GM18909 (cell line): ENCODE measurements at regions not wholly inside any gene's neighbourhood (a gene's known extent, or its start where the extent isn't known, plus 50 kb on each side); places are given as distances from the start of the nearest gene placed in this dataset.
"Not testable (repeated sequence)": the region's sequence is repeated elsewhere in the genome, so short reads cannot be mapped to it uniquely, and the experiment has no call there.

ENCODE experiments used
- ATAC-seq: cut with Tn5 transposase; IDR thresholded peaks from one replicate; pipeline ENCODE4 v1.9.1; 2021; ENCODE audit warnings: mild to moderate bottlenecking; ENCODE audit not compliant: unreplicated experiment, poor library complexity

GRCh38 chr4:160701671-160702070, 1462.1 kb downstream of the FSTL5 start:
- ATAC-seq: no peak

- ATAC-seq: no peak
Observed at GRCh38 chr4:160709026-160709425, 1454.8 kb downstream of the FSTL5 start.

- ATAC-seq: no peak
Observed at GRCh38 chr4:160709546-160709945, 1454.3 kb downstream of the FSTL5 start.

- no peak for ATAC-seq
Observed at GRCh38 chr4:160716551-160716950, 1447.2 kb downstream of the FSTL5 start.

- ATAC-seq: no peak
Observed at GRCh38 chr4:160717848-160718247, 1446.0 kb downstream of the FSTL5 start.

GRCh38 chr4:160724063-160724462, 1439.7 kb downstream of the FSTL5 start:
- no peak for ATAC-seq

GRCh38 chr4:160745126-160745525, 1418.7 kb downstream of the FSTL5 start:
- ATAC-seq: no peak

- not testable (repeated sequence) for ATAC-seq
Observed at GRCh38 chr4:160746585-160746984, 1417.2 kb downstream of the FSTL5 start.

- ATAC-seq: no peak
Observed at GRCh38 chr4:160772668-160773067, 1391.1 kb downstream of the FSTL5 start.

- ATAC-seq: no peak
Observed at GRCh38 chr4:160795216-160795615, 1368.6 kb downstream of the FSTL5 start.

GRCh38 chr4:160808174-160808573, 1355.6 kb downstream of the FSTL5 start:
- no peak for ATAC-seq

- ATAC-seq: no peak
Observed at GRCh38 chr4:160809576-160809975, 1354.2 kb downstream of the FSTL5 start.

- ATAC-seq: no peak
Observed at GRCh38 chr4:160810424-160810823, 1353.4 kb downstream of the FSTL5 start.

GRCh38 chr4:160810941-160811340, 1352.9 kb downstream of the FSTL5 start:
- ATAC-seq: no peak

GRCh38 chr4:160811956-160812355, 1351.8 kb downstream of the FSTL5 start:
- ATAC-seq: no peak

GRCh38 chr4:160814726-160815125, 1349.1 kb downstream of the FSTL5 start:
- ATAC-seq: no peak

- ATAC-seq: no peak
Observed at GRCh38 chr4:160818571-160818970, 1345.2 kb downstream of the FSTL5 start.

- ATAC-seq: no peak
Observed at GRCh38 chr4:160819791-160820190, 1344.0 kb downstream of the FSTL5 start.

GRCh38 chr4:160824481-160824880, 1339.3 kb downstream of the FSTL5 start:
- ATAC-seq: no peak

- ATAC-seq: no peak
Observed at GRCh38 chr4:160825644-160826338, 1338.0 kb downstream of the FSTL5 start.

GRCh38 chr4:160826339-160826679, 1337.5 kb downstream of the FSTL5 start:
- ATAC-seq: no peak

- ATAC-seq: no peak
Observed at GRCh38 chr4:160831165-160831922, 1332.5 kb downstream of the FSTL5 start.
